ENCODE measurements at regions not wholly inside any gene's neighbourhood (a gene's known extent, or its start where the extent isn't known, plus 50 kb on each side); places are given as distances from the start of the nearest gene placed in this dataset.

GRCh38 chr4:28883211-28883610 lies 1837.0 kb upstream of the PCDH7 start:
- H3K4me3 ChIP-seq (ENCODE audit: low read depth, low read length), result no peak overlapping the region
- TF ChIP-seq CTCF (IDR thresholded peaks at IDR 0.05; ENCODE audit: low read depth, low read length), result no peak

GRCh38 chr4:28886934-28887333 lies 1833.2 kb upstream of the PCDH7 start:
- H3K4me3 ChIP-seq (ENCODE audit: low read depth, low read length), result no peak overlapping the region
- no peak for TF ChIP-seq CTCF (IDR thresholded peaks at IDR 0.05; ENCODE audit: low read depth, low read length)

GRCh38 chr4:28890949-28891775 lies 1829.0 kb upstream of the PCDH7 start:
- H3K4me3 ChIP-seq (ENCODE audit: low read depth, low read length), result no peak overlapping the region
- TF ChIP-seq CTCF (IDR thresholded peaks at IDR 0.05; ENCODE audit: low read depth, low read length), result no peak

- no peak for TF ChIP-seq CTCF (IDR thresholded peaks at IDR 0.05; ENCODE audit: low read depth, low read length)
- H3K4me3 ChIP-seq (ENCODE audit: low read depth, low read length), result no peak overlapping the region
Measured at GRCh38 chr4:28913466-28913865, 1806.7 kb upstream of the PCDH7 start.

- TF ChIP-seq CTCF (IDR thresholded peaks at IDR 0.05; ENCODE audit: low read depth, low read length), result no peak
- H3K4me3 ChIP-seq (ENCODE audit: low read depth, low read length), result no peak overlapping the region
Measured at GRCh38 chr4:28916585-28916984, 1803.6 kb upstream of the PCDH7 start.

- no peak for TF ChIP-seq CTCF (IDR thresholded peaks at IDR 0.05; ENCODE audit: low read depth, low read length)
- H3K4me3 ChIP-seq (ENCODE audit: low read depth, low read length), result no peak overlapping the region
Measured at GRCh38 chr4:28918871-28919270, 1801.3 kb upstream of the PCDH7 start.

- no peak for TF ChIP-seq CTCF (IDR thresholded peaks at IDR 0.05; ENCODE audit: low read depth, low read length)
Measured at GRCh38 chr4:28921886-28922285, 1798.3 kb upstream of the PCDH7 start.

More at GRCh38 chr4:28921886-28922285, 1798.3 kb upstream of the PCDH7 start:
- H3K4me3 ChIP-seq (ENCODE audit: low read depth, low read length), result no peak overlapping the region

Measured in WI38 (cell line).